Kidney capillary endothelial cell (primary cell): ENCODE measurements at regions not wholly inside any gene's neighbourhood (a gene's known extent, or its start where the extent isn't known, plus 50 kb on each side); places are given as distances from the start of the nearest gene placed in this dataset.
A peak's percentile ranks its signal among the peaks of the same experiment; 100 is the strongest.

Experiments
- DNase-seq: peaks from one replicate; pipeline ENCODE4 v3.0.0-alpha.2; 2018; ENCODE audit warnings: low spot score

DNA sequence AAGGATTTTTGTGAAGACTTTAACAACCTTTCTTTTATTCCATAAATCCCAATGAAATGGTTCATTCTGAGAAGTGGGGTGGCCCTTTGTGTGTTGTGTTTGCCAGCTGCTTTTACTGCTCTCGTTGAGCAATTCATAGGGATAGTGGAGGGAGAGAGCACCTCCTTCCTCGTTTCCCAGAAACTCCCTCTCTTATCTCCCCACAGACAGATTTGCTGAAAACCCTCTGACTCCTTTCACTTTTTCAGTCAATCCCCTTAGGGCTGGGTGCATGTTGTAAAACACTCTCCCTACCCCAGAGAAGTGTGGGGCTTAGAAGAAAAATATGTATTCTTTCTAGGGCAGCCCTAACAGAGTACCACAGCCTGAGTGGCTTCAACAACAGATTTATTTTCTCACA, 557.2 kb upstream of the RGMA start:
- no peak for DNase-seq

DNA sequence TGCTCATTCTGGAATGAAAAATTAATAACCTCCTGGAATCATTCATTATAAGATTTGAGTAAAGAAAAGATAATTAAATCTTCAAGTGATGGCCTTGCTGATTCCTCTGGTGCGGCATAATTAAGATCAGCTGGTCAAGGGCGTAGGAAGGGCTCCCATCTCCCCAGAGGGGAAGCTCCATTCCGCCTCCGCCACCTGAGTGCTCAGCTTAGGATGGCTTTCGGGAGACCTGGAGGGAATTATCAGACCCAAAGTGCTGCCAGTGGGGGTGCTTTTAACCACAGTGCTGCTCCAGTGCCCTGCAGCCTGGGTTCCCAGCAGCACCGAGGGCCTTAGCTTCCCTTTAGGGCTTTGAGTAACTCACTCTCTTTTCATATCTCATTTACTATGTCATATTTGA, 556.6 kb upstream of the RGMA start:
- no peak for DNase-seq

DNA sequence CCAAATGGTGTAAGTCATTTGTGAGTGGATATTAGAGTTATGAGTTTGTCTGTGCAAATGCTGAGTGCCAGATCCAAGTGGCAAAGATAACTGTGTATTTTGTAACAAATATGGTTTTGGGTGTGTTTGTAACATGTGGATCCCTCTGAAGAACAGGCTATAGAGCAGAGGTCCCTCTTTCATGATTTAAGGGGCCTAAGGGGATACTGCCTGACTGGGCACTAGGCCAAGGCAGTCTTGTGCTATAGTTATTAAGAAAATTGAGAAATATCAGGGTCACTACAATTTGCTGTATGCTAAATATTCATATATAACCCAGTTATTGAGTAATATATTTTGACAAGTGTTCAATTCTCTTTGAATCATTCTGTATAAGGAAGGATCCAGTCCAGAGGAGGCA, 555.6 kb upstream of the RGMA start:
- no peak for DNase-seq

DNA sequence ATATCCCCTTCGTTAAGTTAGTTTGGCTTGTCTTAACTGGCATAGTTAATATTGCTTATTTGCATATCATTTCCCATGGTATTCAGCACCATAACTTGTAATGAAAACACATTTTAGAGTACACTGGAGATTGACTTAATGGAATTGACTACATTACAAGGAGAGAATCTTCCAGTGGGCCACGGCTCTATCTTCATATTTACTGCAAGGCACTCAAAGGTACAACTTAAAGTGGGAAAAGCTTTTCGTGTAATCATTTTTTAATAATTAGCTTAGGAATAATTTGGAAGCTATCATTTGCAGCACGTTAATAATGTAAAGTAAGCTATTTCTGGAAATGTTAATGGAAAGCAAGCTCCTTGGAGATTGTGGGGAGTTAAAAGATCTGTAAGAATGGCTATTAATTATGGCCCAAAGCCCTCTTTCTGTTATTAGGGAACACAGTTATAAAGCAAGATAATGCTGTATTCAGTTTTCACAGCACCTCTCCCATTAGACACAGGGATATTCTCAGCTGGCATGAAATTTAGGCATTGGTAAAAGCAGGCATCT, 551.5 kb upstream of the RGMA start:
- DNase-seq: no peak

DNA sequence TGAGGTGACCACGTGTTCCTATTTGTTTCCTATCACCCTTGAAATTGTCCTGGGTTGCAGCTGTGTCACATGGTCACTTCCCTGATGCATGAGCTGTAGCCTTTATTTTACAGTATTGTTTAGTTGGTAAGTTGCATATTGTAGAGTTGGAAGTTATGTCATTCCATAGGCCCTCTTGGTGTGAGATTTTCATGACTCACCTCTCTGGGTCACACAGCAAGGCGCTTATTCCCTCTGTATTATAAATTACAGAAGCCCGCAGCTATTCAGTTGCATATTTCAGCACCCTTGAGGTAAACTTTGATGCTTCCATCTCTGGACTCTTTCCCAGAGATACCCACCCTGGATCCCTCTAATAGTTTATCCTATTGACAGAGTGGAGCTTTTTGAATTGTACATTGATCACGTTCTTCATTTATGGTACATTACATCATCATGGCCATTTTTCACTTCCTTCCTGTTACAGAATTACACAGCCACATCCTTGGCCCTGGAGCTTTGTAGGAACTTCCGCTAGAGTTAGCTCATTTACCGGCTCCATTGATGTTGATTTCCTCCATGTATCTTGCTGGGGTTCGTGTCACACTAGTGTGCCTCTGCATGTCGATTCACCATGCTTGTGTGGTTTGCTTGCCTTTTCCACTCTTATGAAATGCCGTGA, 543.1 kb upstream of the RGMA start:
- peak; percentile 3 for DNase-seq

DNA sequence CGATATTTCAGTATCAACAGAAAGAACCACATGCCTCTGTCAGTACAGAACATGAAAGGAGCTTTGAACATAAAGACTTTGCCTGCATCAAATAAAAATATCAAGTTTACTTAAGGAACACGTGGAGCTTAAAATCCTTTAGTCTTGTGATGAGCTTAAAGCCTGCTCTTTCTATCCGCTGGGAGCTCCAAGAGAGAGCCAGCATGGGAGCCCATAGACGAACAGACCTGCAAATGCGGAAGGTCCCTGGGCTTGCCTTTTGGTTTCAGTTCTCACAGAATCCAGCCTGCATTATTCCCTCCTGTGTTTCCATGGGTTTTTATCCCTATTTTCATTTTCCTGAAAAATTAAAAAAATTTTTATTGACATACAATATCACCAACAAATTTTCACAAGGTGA, 530.6 kb upstream of the RGMA start:
- DNase-seq: no peak

DNA sequence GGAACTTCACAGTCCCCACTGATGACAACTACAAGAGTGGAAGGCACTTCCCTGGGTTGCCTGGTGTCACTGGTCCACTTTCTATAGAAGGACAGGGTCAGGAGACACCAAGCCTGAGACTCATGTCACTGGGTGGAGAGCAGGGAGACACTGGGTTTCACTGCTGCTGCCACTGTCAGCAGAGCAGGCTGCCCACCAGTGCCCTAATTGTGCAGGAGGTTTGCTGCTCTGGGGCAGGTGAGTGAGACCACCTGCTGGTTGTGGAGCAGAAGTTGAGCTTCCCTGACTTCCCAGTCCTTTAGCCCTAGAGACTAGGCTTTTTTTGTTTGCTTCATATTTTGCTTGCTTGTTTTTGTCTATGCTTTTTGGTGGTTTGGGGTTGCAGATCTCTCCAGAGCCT, 528.4 kb upstream of the RGMA start:
- DNase-seq: no peak

DNA sequence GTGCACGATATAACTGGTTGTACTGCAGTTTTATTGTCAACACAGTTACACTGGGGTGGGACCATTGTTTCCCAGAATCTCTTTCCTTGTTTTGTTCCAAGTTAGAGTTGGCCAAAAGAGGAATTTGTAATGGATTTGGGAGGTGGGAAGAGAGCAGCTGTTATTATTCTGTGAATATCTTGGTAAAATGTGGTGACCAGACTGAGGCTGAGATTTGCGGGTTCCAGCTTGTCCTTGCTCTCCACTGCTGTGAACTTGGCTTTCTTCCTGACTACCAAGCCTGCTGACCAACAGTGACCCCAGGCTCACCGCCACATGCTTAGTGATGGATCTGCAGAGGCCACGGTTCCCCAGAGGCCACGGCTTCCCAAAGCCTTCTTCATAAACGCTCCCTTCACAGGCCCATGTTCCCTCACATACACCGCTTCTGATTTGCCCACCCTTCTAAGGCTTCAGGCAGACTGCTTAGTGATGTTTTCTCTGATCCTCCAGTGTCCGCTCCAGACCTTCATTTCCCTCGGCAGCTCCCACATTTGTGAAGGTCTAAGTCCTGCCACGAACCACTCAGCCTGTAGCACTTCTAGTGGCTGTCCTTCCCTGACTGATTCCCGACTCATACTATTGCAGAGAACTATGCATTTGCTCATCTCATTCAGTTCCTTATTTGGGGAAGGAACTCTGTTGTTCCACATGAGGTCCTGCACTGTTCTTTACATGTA, 525.5 kb upstream of the RGMA start:
- no peak for DNase-seq

DNA sequence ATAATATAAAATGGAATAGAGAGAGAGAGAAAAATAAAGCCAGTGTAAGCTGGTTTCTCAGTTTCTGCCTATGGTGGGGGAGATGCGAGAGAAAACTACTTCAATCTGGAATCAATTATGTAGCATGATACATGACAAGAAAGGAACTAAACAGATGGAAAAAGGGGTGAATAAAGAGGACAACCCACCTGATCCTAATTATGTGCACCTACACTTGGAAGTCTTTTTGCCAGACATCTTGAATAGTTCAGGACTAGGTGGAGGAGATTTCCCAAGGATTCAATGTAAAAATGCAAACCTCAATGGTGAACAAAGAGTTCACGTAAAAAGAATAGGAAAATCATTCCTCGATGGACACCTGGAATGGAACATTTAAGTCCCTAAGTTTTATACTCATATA, 524.4 kb upstream of the RGMA start:
- DNase-seq: no peak

DNA sequence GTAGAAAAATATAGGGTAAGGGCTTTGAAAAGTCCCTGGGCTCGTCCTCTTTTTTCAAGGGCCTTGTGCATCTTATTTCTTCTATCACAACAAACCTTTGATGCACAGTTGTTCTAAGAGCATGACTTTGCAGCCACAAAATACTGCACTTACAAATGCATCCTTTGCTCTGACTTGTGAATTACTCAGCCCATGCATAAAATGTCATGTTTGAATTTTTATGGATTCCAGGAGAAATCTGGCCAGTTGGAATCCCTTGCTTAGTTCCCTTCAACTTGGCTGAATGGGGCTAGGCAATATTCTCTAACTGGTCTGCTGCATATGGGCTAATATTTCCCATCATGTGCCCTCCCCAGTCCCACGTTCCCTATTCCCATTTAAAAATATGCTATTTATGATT, 523.9 kb upstream of the RGMA start:
- no peak for DNase-seq

DNA sequence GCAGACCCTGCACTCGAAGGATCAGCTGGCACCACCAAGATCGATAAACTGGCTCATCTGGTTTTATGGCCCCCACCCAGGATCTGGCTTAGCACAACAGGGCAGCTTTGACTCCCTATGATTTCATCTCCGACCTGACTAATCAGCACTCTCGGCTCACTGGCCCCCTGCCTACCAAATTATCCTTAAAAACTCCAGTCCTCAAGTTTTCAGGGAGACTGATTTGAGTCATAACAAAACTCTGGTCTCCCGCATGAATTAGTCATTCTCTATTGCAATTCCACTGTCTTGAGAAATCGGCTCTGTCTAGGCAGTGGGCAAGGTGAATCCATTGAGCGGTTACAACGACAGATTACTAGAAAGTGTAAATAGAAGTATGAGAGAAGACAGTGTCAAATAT, 521.9 kb upstream of the RGMA start:
- DNase-seq: no peak

DNA sequence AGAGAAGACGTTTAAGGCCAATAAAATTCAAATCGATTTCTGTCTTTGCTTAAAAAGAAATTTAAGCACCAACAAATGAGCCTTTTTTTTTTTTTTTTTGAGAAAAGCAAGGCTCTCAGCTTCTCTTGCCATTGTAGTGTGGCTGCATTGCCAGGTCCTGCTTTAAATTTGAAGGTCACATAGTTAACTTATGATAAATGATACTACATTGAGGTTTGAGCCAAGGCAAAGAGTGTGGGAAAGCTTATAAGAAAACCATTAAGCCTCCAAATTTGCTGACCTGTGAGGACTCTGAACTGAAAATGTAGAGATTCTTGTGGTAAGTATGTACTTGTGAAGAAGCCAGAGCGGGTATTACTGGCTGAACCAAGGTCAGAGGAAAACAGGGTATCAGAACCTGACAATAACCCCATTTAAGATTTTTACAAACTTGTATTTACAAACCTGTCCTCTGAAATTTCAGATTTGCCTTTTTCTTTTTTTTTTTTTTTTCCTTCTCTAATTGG, 519.7 kb upstream of the RGMA start:
- no peak for DNase-seq

DNA sequence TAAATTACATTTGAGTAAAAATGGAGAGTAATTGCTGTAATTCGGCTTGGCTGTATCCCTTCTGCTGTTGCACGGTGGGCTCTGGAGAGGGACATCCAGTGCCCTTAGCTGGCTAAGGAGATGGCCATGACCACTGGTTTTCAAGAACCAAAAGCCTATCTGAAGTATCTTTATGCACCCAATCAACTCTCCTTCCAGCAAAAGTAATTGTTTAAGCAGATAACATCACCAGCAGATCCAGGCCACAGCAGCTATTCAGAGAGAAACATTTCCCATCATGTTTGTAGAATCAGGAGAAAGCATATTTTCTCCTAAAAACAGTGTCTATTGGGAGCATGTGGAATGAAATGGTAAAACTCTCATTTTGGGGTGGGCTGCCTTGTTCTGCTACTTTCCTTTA, 514.5 kb upstream of the RGMA start:
- no peak for DNase-seq

DNA sequence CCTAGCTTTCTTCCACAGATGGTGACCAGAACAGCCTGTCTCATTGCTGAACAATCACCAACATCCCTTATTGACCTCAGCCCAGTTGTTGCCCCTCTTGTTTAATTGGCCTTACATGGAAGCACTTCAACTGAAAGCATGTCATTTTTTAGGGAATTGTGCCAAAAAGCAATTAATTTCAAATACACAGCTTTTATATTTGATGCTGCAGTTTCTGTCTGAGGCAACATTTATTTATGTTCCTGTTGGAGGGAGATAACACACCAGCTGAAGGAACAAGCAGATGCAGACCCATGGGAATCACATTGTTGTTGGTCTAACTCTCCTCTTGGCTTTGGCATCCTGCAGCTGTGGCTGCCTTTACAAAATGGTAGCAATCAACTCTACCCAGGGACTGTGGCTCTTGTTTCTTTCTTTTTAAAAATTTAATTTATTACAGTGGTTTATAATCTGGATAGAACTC, 498.1 kb upstream of the RGMA start:
- DNase-seq: no peak

DNA sequence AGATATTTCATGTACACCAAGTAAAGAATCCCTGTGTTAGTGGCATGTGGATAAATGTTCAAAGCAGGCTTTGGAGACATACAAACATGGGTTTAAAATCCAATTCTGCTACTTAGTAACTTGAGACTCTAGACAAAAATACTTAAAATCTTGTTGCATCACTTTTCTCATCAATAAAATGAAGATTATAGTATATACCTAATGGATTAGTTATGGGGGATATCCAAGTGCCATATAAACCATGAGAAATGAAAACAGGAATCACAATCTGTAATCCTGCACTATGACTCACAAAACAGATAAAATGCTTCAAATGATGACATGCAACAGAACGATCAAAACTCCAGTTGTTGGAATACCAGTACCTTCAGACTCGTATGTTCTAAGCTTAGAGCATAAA, 496.0 kb upstream of the RGMA start:
- no peak for DNase-seq

DNA sequence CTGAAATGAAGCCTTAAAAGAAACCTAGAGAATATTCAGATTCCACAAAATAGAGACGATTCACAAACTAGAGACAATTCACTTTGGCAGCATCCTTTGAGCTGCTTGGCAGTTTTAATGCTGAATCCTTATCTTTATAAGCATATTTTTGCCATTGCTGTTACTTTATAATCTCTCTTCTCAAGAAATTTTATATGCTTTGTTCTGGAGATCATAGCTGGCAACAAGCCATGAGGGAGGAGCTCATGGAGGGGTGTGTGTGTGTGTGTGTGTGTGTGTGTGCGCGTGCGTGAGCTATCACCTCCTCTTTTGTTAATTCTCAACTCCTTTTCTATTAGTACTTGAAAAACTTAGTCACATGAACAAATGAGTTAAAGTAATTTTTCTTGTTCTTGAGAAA, 495.0 kb upstream of the RGMA start:
- no peak for DNase-seq

DNA sequence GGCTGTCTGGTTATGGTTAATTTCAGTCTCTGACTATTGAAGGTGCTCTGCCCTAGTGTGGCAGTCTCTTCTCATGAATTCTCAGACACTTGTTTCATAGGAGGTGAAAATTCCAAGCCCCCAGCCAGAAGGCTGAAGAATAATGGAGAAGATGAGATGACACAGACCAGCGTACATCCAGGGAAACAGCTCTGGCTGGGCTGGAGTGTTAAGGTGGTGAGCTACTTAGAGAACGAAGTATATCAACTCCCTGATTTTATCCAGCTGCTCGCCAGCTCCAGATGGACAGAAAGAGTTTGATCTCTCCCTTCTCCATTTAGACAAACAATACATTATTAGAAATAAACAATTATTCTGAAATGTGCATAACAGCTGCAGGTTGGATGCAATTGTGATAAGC, 494.5 kb upstream of the RGMA start:
- no peak for DNase-seq

DNA sequence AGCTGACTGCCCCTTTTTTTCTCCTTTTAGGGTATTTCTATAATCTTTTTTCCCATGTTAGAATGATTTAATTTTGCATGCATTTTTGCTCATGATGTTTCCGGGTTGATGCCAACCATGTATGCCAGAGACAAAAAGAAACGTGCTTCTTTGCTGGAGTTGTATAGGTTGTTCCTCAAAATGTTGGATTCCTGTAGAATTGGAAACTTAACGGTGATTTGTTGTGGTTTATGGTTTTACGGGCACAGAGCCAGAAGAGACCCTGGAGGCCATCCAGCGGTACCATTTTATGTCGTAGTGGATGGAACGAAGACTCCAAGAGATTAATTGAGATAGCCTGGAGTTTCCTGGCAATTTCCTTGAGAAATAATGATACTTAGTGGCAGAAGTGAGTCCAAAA, 481.5 kb upstream of the RGMA start:
- no peak for DNase-seq

DNA sequence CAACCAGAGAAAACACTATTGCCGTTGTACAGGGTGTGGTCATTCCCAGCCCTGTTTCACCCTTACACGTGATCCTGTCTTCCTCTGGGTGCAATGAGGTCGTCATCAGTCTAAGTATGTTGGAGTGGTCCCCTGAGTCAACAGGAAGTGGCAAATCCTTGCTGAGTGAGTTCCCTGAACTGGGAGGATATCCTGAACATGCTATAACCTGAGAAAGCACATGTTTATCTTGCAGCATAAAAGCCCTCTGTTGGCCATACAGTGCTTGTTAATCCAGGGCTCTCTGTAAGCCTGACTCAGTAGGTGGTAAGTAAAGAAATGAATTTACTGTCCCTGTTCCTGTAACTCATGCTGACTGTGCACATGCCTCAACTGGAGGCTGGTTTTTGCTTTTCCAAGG, 477.8 kb upstream of the RGMA start:
- peak; percentile 72 for DNase-seq

DNA sequence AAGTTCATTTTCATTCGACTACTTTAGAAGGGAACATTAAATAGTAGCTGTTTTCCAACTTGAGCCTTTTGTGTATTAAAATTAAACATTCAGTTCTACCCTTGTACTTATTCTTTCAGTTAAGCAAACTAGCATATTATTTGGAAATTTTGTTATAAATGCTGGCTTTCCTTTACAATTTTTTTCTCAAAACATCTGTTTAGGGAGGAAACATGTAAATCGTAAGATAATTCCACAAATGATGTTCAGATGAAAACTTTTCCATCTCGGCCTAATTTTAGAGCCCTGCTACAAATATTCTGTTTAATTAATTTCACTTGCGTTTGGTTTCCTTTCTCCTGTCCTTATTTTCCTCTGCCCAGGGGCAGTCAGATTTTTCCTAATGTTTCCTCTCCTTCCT, 476.2 kb upstream of the RGMA start:
- DNase-seq: no peak

DNA sequence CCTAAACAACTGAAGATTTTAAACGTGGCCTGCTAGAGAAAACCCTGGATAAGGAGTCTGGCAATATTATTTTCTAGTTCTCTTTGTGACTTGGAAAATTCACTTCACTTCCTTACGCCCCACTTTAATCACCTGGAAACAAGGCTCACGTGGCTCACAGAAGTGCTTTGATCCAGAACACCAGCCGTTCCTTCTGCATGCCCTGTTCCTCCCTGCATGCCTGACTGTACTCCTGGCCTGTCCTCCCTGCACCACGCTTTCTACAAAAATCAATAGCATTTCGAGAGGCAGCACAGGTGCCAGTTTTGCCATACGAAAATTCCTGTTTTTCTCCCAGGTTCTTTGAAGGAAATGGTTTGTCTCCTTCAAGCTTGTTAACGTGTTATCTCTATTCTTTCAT, 474.2 kb upstream of the RGMA start:
- DNase-seq: no peak

DNA sequence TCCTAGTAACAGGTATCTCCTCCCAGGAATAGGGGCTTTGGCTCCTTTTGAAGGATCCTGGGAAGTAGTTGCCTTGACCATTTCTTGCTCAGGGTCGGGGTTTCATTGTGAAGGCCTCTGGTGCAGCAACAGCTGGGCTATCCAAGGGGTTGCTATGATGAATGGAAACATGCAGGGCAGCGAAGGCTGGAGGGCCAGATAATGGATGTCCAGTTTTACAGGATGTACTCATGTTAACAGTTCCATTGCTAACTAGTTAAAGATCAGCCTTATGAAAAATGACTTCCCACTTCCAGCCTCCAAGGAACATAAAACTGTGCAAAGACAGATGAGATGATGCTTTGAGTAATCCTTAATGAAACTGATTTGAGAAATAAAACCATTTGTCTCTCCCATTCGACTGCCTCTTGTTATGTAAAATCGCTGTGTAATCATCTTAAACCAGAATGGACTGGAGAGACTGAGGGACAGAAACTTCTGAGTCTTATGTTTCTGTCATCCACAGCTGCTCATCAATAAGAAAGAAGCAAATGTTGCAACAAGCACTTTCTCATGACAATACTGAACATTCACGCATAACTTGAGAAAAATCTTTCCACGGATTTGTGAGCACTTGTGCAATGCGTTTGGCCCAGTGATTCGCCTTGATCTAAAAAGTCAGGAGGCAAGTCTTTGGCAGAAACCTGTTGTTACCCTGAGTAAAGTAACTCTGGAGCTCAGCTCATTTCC, 473.5 kb upstream of the RGMA start:
- DNase-seq: no peak

DNA sequence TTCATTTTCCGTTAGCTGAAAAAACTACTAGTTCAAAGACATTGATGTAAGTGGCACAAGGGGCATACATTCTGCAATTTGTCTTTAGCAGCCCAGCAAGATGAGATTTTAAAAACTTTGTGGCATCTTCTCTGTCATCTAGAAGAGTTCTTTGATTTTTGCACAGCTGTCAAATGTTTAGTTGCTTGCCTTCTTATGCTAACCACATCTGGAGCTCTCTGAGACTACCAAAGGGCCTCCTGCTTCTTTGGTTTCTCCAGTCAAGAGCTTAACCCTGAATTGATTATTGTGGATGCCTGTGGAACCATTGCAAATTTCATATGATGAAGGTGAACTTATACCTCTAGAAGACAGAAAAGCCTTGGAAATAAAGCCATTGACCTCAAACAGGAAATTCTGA, 468.7 kb upstream of the RGMA start:
- DNase-seq: no peak
